ENCODE measurements at regions not wholly inside any gene's neighbourhood (a gene's known extent, or its start where the extent isn't known, plus 50 kb on each side); places are given as distances from the start of the nearest gene placed in this dataset.
A peak's percentile ranks its signal among the peaks of the same experiment; 100 is the strongest.

DNA sequence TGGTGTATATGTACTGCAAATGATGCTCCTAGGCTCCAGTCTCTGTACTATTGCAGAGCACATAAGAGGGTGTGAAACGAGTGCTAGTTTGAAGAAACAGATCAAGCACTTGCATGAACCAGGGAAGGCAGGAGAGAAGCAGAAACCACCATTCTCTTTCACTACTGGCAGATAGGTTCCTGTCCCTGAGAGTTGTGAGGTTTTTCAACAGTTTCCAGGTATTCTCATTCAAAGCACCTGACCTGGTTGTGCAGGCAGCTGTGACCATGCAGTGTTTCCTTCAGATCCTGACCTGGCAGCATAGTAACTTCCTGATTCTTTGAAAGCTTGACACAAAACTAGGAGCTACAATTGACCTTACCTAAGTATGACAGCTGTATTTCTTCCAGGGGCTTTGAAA is 164.9 kb downstream of the UFM1 start:
- TF ChIP-seq CTCF (IDR thresholded peaks at IDR 0.05; ENCODE audit: insufficient read depth, low read depth, low read length, missing control alignments) = no peak
- DNase-seq (ENCODE audit: low read depth) = no peak
- H3K4me3 ChIP-seq (ENCODE audit: low read length) = no peak overlapping the region

DNA sequence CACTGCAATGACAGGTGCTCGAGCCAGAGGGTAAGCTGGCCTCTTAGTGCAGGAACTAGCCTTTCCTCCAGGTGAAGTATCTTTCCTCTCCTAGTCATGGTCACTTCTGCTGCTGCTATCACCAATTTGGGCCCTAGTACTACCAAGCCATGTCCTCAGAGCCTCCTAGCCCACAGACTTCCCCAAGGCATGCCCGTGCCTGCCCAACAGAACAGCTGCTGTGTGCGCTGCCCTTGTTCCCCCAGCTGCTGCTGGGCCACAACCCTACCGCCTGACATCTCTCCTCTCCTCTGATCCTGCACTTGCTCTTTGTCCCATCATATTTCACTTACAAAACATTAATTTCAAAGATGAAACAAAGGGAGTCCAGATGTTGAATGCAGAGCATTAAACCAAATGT is 168.5 kb upstream of the FREM2 start:
- peak; percentile 24 for DNase-seq (ENCODE audit: low read depth)
- no peak overlapping the region for H3K4me3 ChIP-seq (ENCODE audit: low read length)
- no peak for TF ChIP-seq CTCF (IDR thresholded peaks at IDR 0.05; ENCODE audit: insufficient read depth, low read depth, low read length, missing control alignments)

DNA sequence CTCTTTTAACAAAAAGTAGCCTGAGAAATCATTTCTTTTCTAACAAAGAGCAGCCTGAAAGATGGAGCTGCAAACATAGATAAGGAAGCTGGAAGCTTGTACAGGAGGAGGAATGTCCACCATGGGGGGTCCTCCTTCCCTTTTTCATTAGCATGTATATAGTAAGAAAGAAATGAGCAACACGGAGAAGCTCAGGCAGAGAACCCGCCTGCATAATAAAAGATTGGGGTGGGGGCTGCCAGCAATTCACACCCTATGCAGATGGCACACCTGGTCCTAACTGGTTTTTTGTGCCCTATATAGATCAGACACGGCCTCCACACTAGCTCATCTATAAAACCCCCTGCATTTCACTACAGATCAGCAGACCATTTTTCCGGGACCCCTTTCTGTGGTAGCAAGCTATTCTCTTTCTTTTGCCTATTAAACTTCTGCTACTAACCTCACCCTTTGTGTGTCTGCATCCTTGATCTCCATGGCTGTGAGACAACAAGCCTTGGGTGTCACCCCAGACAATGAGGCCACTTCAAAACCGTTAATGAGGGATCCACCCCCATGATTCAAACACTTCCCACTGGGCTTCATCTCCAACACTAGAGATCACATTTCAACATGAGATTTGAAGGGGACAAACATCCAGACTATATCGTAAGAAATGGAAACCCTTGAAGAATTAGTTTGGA is 167.5 kb upstream of the FREM2 start:
- TF ChIP-seq CTCF (IDR thresholded peaks at IDR 0.05; ENCODE audit: insufficient read depth, low read depth, low read length, missing control alignments) = no peak
- DNase-seq (ENCODE audit: low read depth) = no peak
- no peak overlapping the region for H3K4me3 ChIP-seq (ENCODE audit: low read length)

GRCh38 chr13:38520041-38520440 is 166.8 kb upstream of the FREM2 start:
- no peak for DNase-seq (ENCODE audit: low read depth)
- no peak for TF ChIP-seq CTCF (IDR thresholded peaks at IDR 0.05; ENCODE audit: insufficient read depth, low read depth, low read length, missing control alignments)
- no peak overlapping the region for H3K4me3 ChIP-seq (ENCODE audit: low read length)

GRCh38 chr13:38527140-38527539 is 159.7 kb upstream of the FREM2 start:
- DNase-seq (ENCODE audit: low read depth) = no peak
- no peak overlapping the region for H3K4me3 ChIP-seq (ENCODE audit: low read length)
- TF ChIP-seq CTCF (IDR thresholded peaks at IDR 0.05; ENCODE audit: insufficient read depth, low read depth, low read length, missing control alignments) = no peak

DNA sequence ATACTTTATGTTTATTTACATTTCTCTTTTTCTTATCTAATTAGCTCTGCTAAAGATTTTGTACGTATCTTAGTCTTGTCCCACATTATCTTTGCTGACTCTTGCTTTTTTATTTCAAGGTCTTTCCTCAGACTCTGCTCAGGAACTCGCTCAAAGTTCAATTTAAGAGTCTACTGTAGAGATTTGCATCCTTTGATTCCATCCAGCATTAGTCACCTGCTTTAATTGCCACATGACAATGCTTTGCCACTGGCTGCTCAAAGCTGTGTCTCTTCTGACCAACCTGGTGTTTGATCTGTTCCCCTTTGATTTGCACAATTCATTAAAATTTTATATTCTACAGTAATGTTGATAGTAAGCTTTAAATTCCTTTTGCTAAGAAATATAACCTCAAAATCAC is 157.9 kb upstream of the FREM2 start:
- no peak overlapping the region for H3K4me3 ChIP-seq (ENCODE audit: low read length)
- TF ChIP-seq CTCF (IDR thresholded peaks at IDR 0.05; ENCODE audit: insufficient read depth, low read depth, low read length, missing control alignments) = no peak
- peak; percentile 11 for DNase-seq (ENCODE audit: low read depth)

DNA sequence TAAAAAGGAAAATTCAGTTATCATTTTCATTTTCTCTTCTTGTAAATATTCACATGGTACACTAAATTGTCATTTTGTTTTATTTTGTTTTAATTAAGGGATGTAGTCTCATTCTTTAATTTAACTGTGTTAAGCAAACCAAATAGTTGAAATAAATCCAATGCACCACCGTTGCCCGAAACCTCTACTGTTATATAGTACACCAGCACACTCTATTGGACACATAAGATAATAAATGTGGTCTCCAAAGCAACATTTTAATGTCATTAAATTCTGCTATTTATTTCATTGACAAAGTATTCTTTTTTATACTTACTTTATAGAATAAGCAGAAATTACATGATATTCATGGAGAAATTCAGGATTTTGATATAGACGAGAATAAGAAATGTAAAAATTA is 156.4 kb upstream of the FREM2 start:
- peak; percentile 33 for TF ChIP-seq CTCF (IDR thresholded peaks at IDR 0.05; ENCODE audit: insufficient read depth, low read depth, low read length, missing control alignments)
- DNase-seq (ENCODE audit: low read depth) = peak; percentile 37
- no peak overlapping the region for H3K4me3 ChIP-seq (ENCODE audit: low read length)
